Esophagus squamous epithelium (tissue), 5 donors: ENCODE measurements at regions not wholly inside any gene's neighbourhood (a gene's known extent, or its start where the extent isn't known, plus 50 kb on each side); places are given as distances from the start of the nearest gene placed in this dataset.

ENCODE experiments used
- DNase-seq: peaks from one replicate; lab custom pipeline; 2025; lab: John Stamatoyannopoulos, UW
- H3K27ac ChIP-seq, 4 donors: fragments of 200-600 bp; sonication (generic); one replicate each; pipeline ENCODE4 v1.5.1; 2016 to 2019; ENCODE audit warnings: mild to moderate bottlenecking in 1 of 4
- H3K27me3 ChIP-seq, 4 donors: fragments of 200-600 bp; sonication (generic); 1 replicate in 3 of 4; 2 replicates in 1 of 4; pipeline versions ENCODE4 v1.5.1 to v1.6.0; 2017 to 2021; ENCODE audit warnings: antibody characterized with exemption in 1 of 4
- H3K36me3 ChIP-seq, 3 donors: fragments of 200-600 bp; sonication (generic); one replicate each; pipeline ENCODE4 v1.5.1; 2016 to 2019
- H3K4me1 ChIP-seq, 3 donors: fragments of 200-600 bp; sonication (generic); one replicate each; pipeline ENCODE4 v1.5.1; 2017 to 2019
- H3K4me3 ChIP-seq, 4 donors: fragments of 200-600 bp; sonication (generic); 1 replicate in 3 of 4; 2 replicates in 1 of 4; pipeline ENCODE4 v1.5.1; 2016 to 2019; ENCODE audit warnings: mild to moderate bottlenecking in 2 of 4, moderate library complexity in 1 of 4
- H3K9me3 ChIP-seq, 3 donors: fragments of 200-600 bp; sonication (generic); one replicate each; pipeline ENCODE4 v1.5.1; 2016 to 2019
- CTCF ChIP-seq, 6 experiments: fragments of 450-650 bp in 4 of 6; fragments of 200-600 bp in 2 of 6; sonication (generic) in 2 of 6; IDR thresholded peaks; one replicate each; pipeline ENCODE4 v1.5.1; 2016 to 2019; ENCODE audit warnings: antibody characterized with exemption in 6 of 6, mild to moderate bottlenecking in 4 of 6, moderate library complexity in 4 of 6
- POLR2A ChIP-seq, 4 donors: fragments of 450-650 bp; IDR thresholded peaks; one replicate each; pipeline ENCODE4 v1.6.1; 2017; ENCODE audit warnings: antibody characterized with exemption in 4 of 4, mild to moderate bottlenecking in 4 of 4, moderate library complexity in 3 of 4
- WGBS, 2 donors: methylation state at CpG; one replicate each; pipeline ENCODE4 v1.1.5; 2018; 5-methylcytosine and 5-hydroxymethylcytosine counted together
- intact Hi-C: fragments of 100-400 bp; cut with DNase I; formaldehyde crosslinking; loops from one replicate; pipeline ENCODE4 v1.15.0; 2022
- donor health status: DM: yes; HTN: yes; CAD: no.

DNA sequence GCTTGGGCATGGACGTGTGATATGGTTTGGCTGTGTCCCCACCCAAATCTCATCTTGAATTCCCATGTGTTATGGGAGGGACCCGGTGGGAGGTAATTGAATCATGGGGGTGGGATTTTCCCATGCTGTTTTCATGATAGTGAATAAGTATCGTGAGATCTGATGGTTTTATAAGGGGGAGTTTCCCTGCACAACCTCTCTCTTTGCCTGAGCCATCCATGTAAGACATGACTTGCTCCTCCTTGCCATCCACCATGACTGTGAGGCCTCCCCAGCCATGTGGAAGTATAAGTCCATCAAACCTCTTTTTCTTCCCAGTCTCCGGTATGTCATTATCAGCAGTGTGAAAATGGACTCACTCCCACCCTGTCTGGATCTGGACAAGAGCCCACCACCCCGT, 393.4 kb downstream of the SEC14L1 start:
- Histone ChIP-seq H3K27ac (no peak overlapping the region), H3K9me3 (peaks cover 0 to 10% (median 0%) of the 10 kb centered on the region in 3 donors), H3K4me1 (peaks cover 0 to under 1% (median 0%) of the 10 kb centered on the region in 3 donors), H3K4me3 (no peak overlapping the region), H3K27me3 (peaks cover 0 to 25% (median 0%) of the 10 kb centered on the region in 4 donors), H3K36me3 (no peaks in the 10 kb centered on the region)
- 77 to 92% methylated on average over 4 to 5 of the region's 5 CpGs for WGBS, 2 donors
- no peak for TF ChIP-seq POLR2A (IDR thresholded peaks at IDR 0.05)
- TF ChIP-seq CTCF (IDR thresholded peaks at IDR 0.05): no peak
- intact Hi-C loops: no loop called here
- no peak for DNase-seq

- TF ChIP-seq CTCF (IDR thresholded peaks at IDR 0.05): no peak
- no peak for TF ChIP-seq POLR2A (IDR thresholded peaks at IDR 0.05)
These were observed 394.7 kb downstream of the SEC14L1 start for GRCh38 chr17:77535435-77535834.

DNA sequence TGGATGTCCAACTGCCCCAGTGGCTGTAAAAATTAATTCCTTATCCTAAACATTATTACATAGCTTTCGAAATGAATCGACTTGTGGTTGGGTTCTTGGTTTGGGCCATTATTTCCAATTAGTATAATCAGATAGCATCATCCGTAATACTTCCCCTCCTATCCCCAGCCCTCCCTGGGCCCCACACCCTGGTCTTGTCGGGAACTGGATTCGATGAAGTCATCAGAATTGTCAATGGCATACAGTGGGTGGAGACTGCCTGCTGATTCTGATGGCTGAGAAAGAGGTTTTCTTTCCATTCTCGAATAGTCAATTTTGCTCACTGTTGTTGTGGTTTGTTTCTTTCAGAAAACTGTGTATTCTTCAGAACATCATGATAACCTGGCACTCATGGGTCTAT, 395.1 kb downstream of the SEC14L1 start:
- no peak overlapping the region for H3K4me3 ChIP-seq
- intact Hi-C loops: no loop called here
- no peaks in the 10 kb centered on the region for H3K36me3 ChIP-seq
- H3K9me3 ChIP-seq: peaks cover 0 to 10% (median 0%) of the 10 kb centered on the region in 3 donors
- H3K4me1 ChIP-seq: no peaks in the 10 kb centered on the region
- no peak overlapping the region for H3K27ac ChIP-seq
- no peak for TF ChIP-seq POLR2A (IDR thresholded peaks at IDR 0.05)
- TF ChIP-seq CTCF (IDR thresholded peaks at IDR 0.05): no peak
- no peak for DNase-seq
- H3K27me3 ChIP-seq: peaks cover 0 to 26% (median 0%) of the 10 kb centered on the region in 4 donors
- 68 to 71% methylated on average over 6 of the region's 6 CpGs for WGBS, 2 donors

More at GRCh38 chr17:77535435-77535834, 394.7 kb downstream of the SEC14L1 start:
- DNase-seq: no peak
- H3K4me1 ChIP-seq: no peaks in the 10 kb centered on the region
- H3K27ac ChIP-seq: no peak overlapping the region
- no peaks in the 10 kb centered on the region for H3K36me3 ChIP-seq
- 61 to 64% methylated on average over 6 to 9 of the region's 10 CpGs for WGBS, 2 donors
- intact Hi-C loops: no loop called here
- peaks cover 0 to 10% (median 0%) of the 10 kb centered on the region in 3 donors for H3K9me3 ChIP-seq
- peaks cover 0 to 21% (median 0%) of the 10 kb centered on the region in 4 donors for H3K27me3 ChIP-seq
- H3K4me3 ChIP-seq: no peak overlapping the region

- TF ChIP-seq POLR2A (IDR thresholded peaks at IDR 0.05) (no peak), CTCF (IDR thresholded peaks at IDR 0.05) (no peak)
- 85 to 88% methylated on average over 7 of the region's 7 CpGs for WGBS, 2 donors
- Histone ChIP-seq H3K9me3 (peaks cover 0 to 10% (median 0%) of the 10 kb centered on the region in 3 donors), H3K27me3 (peaks cover 0 to 42% (median 0%) of the 10 kb centered on the region in 4 donors), H3K4me3 (no peak overlapping the region), H3K4me1 (peaks cover 0 to 7% (median 0%) of the 10 kb centered on the region in 3 donors), H3K27ac (no peak overlapping the region), H3K36me3 (no peaks in the 10 kb centered on the region)
- intact Hi-C loops: no loop called here
- DNase-seq: no peak
These were observed 396.8 kb downstream of the SEC14L1 start for GRCh38 chr17:77537566-77537965.

DNA sequence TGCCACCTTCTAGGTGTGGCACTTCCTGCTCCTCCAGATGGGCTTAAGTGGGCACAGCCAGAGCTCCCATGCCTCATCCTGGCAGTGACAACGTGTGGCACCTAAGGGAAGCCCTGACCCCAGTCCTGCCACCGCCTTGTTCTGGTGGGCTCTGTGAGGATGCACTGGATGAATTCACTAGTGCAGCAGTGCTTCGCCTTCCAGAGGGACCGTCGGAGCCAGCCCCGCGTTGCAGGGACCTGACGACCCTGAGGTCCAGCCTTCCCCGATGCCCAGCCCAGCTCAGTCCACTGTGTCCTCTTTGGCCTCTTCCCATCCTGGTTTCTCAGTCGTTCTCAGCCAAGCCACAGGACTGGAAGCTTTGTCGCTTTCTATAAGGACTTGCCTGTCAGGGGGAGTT, 399.8 kb downstream of the SEC14L1 start:
- intact Hi-C loops: loop anchor here (5.0 kb wide), 1 partner anchor 472 kb away; no protein-coding TSS in a partner anchor
- H3K4me3 ChIP-seq: no peak overlapping the region
- H3K9me3 ChIP-seq: no peaks in the 10 kb centered on the region
- peaks cover 0 to 22% (median 4%) of the 10 kb centered on the region in 3 donors for H3K4me1 ChIP-seq
- H3K27me3 ChIP-seq: peaks cover 0 to 63% (median 0%) of the 10 kb centered on the region in 4 donors
- H3K36me3 ChIP-seq: no peaks in the 10 kb centered on the region
- no peak overlapping the region for H3K27ac ChIP-seq
- TF ChIP-seq CTCF (IDR thresholded peaks at IDR 0.05) (no peak), POLR2A (IDR thresholded peaks at IDR 0.05) (no peak)
- 86% methylated on average over 8 of the region's 11 CpGs; no CpG with 5 or more reads in 1 of the 2 donors for WGBS, 2 donors
- no peak for DNase-seq
